RWPE2 (cell line): ENCODE measurements at regions not wholly inside any gene's neighbourhood (a gene's known extent, or its start where the extent isn't known, plus 50 kb on each side); places are given as distances from the start of the nearest gene placed in this dataset.

Experiments used
- ATAC-seq: fragments of 200-7000 bp; cut with Tn5 transposase; 3 replicates; pipeline ENCODE4 v1.9.1; 2021; ENCODE audit warnings: low read depth
- DNase-seq: peaks from one replicate; pipeline ENCODE4 v3.0.0-alpha.2; 2020; ENCODE audit warnings: low spot score
- H3K27ac ChIP-seq: fragments of 450-650 bp; 2 replicates; pipeline ENCODE4 v1.5.1; 2017; ENCODE audit warnings: mild to moderate bottlenecking; ENCODE audit not compliant: poor library complexity, severe bottlenecking
- H3K27me3 ChIP-seq: fragments of 250-450 bp; sonication (Bioruptor Pico); 2 replicates; pipeline ENCODE4 v1.5.1; 2021; ENCODE audit warnings: mild to moderate bottlenecking, moderate library complexity; ENCODE audit not compliant: insufficient read depth, poor library complexity, severe bottlenecking
- H3K36me3 ChIP-seq: fragments of 250-450 bp; sonication (Bioruptor Pico); 2 replicates; pipeline ENCODE4 v1.5.1; 2020; ENCODE audit warnings: low read depth, mild to moderate bottlenecking, moderate library complexity
- H3K4me1 ChIP-seq: fragments of 250-450 bp; sonication (Bioruptor Pico); 2 replicates; pipeline ENCODE4 v1.5.1; 2021; ENCODE audit warnings: mild to moderate bottlenecking, moderate library complexity; ENCODE audit not compliant: insufficient read depth, poor library complexity, severe bottlenecking
- H3K4me3 ChIP-seq: fragments of 250-450 bp; sonication (Bioruptor Pico); 2 replicates; pipeline ENCODE4 v1.5.1; 2021; ENCODE audit warnings: mild to moderate bottlenecking, moderate library complexity; ENCODE audit not compliant: severe bottlenecking
- H3K9me3 ChIP-seq: fragments of 250-450 bp; sonication (Bioruptor Pico); 2 replicates; pipeline ENCODE4 v1.5.1; 2021; ENCODE audit warnings: mild to moderate bottlenecking, moderate library complexity; ENCODE audit not compliant: severe bottlenecking
- CTCF ChIP-seq: fragments of 450-650 bp; IDR thresholded peaks from one replicate; pipeline ENCODE4 v1.5.1; 2017; ENCODE audit warnings: mild to moderate bottlenecking, moderate library complexity; ENCODE audit not compliant: poor library complexity, severe bottlenecking

DNA sequence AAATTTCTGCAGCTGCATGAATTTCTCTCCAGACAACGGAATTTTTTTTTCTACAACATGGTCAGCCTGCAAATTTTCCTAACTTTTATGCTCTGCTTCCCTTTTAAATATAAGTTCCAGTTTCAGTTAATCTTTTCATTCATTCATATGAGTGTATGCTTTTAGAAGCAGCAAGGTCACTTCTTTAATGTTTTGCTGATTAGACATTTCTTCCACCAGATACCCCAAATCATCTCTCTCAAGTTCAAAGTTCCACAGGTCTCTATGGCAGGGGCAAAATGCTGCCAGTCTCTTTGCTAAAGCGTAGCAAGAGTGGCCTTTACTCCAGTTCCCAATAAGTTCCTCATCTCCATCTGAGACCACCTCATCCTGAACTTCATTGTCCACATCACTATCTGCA is 205.6 kb upstream of the GRM7 start:
- ATAC-seq: no peak

GRCh38 chr3:6657591-6657990 is 203.3 kb upstream of the GRM7 start:
- TF ChIP-seq CTCF: no peak
- no peaks in the 10 kb centered on the region for H3K4me1 ChIP-seq

More for the DNA sequence above, 205.6 kb upstream of the GRM7 start:
- DNase-seq: no peak
- no peaks in the 10 kb centered on the region for H3K27me3 ChIP-seq
- TF ChIP-seq CTCF: no peak
- no peak overlapping the region for H3K27ac ChIP-seq
- no peaks in the 10 kb centered on the region for H3K4me1 ChIP-seq
- no peaks in the 10 kb centered on the region for H3K36me3 ChIP-seq
- no peak overlapping the region for H3K4me3 ChIP-seq
- peaks cover 2% of the 10 kb centered on the region for H3K9me3 ChIP-seq

DNA sequence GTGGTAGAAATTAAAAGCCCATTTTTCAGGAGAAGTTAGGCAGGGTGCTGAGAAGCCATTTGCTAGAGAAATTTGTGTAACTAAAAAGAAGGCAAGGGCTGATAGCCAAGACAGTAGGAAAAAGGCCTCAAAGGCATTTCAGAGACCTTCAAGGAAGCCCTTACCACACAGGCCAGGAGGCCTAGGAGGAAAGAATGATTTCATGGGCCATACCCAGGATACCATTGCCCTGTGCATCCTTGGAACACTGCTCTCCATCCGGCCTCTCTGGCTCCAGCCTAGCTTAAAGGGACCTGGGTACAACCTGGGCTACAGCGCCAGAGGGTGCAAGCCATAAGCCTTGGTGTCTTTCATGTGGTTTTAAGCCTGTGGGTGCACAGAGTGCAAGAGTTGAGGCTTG is 193.6 kb upstream of the GRM7 start:
- ATAC-seq (no peak), DNase-seq (no peak)

More at GRCh38 chr3:6657591-6657990, 203.3 kb upstream of the GRM7 start:
- DNase-seq (no peak), ATAC-seq (no peak)
- H3K4me3 ChIP-seq: no peak overlapping the region
- H3K27me3 ChIP-seq: no peaks in the 10 kb centered on the region
- no peak overlapping the region for H3K27ac ChIP-seq
- no peaks in the 10 kb centered on the region for H3K36me3 ChIP-seq
- peaks cover 2% of the 10 kb centered on the region for H3K9me3 ChIP-seq

GRCh38 chr3:6671363-6671762 is 189.6 kb upstream of the GRM7 start:
- no peak for TF ChIP-seq CTCF
- Histone ChIP-seq H3K27me3 (no peaks in the 10 kb centered on the region), H3K4me1 (no peaks in the 10 kb centered on the region), H3K9me3 (no peaks in the 10 kb centered on the region), H3K36me3 (no peaks in the 10 kb centered on the region), H3K4me3 (no peak overlapping the region), H3K27ac (no peak overlapping the region)
- no peak for DNase-seq
- no peak for ATAC-seq

More for the DNA sequence above, 193.6 kb upstream of the GRM7 start:
- Histone ChIP-seq H3K27ac (no peak overlapping the region), H3K9me3 (no peaks in the 10 kb centered on the region), H3K36me3 (no peaks in the 10 kb centered on the region), H3K27me3 (no peaks in the 10 kb centered on the region), H3K4me3 (no peak overlapping the region), H3K4me1 (no peaks in the 10 kb centered on the region)
- no peak for TF ChIP-seq CTCF

DNA sequence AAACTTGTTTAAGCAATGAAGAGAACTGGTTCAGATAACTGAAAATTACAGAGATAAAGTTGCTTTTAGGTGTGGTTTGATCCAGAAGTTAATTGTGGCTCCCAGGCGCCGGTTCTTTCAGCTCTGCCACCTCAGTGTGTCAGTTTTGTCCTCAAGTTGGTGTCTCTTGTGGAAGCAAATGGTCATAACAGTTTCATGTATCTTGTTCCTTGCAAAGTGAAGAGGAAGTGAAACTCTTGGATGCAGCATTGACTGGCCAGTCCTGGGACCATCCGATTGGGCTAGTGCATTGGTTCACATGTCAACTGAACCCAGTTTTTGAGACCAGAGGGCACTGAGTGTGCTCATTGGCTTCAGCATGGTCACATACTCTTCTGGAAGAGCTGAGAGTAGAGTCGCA is 181.4 kb upstream of the GRM7 start:
- H3K4me3 ChIP-seq: no peak overlapping the region
- peaks cover 4% of the 10 kb centered on the region for H3K9me3 ChIP-seq
- TF ChIP-seq CTCF: no peak
- H3K36me3 ChIP-seq: no peaks in the 10 kb centered on the region
- H3K27me3 ChIP-seq: no peaks in the 10 kb centered on the region
- no peak for ATAC-seq
- no peak overlapping the region for H3K27ac ChIP-seq
- H3K4me1 ChIP-seq: no peaks in the 10 kb centered on the region
- DNase-seq: no peak
